Fibroblast of lung (primary cell): ENCODE measurements at regions not wholly inside any gene's neighbourhood (a gene's known extent, or its start where the extent isn't known, plus 50 kb on each side); places are given as distances from the start of the nearest gene placed in this dataset.

Source experiments
- DNase-seq, 2 donors: peaks; one replicate each; pipeline versions ENCODE4 v3.0.0 to v3.0.0-alpha.2; 2010; ENCODE audit warnings: low read depth in 2 of 2
- H2AFZ ChIP-seq: 2 replicates; pipeline ENCODE4 v1.5.1; 2012; ENCODE audit warnings: low read length, control low read depth, inconsistent platforms
- H3K27ac ChIP-seq: 2 replicates; pipeline ENCODE4 v1.5.1; 2011; ENCODE audit warnings: low read length, control low read depth; ENCODE audit not compliant: insufficient read depth
- H3K27me3 ChIP-seq: 2 replicates; pipeline ENCODE4 v1.5.1; 2011; ENCODE audit warnings: mild to moderate bottlenecking, low read length; ENCODE audit not compliant: control insufficient read depth, insufficient read depth
- H3K36me3 ChIP-seq: 2 replicates; pipeline ENCODE4 v1.5.1; 2011; ENCODE audit warnings: low read length; ENCODE audit not compliant: control insufficient read depth, insufficient read depth
- H3K4me1 ChIP-seq: 2 replicates; pipeline ENCODE4 v1.5.1; 2011; ENCODE audit warnings: low read length; ENCODE audit not compliant: control insufficient read depth, insufficient read depth; ENCODE audit errors: extremely low read depth
- H3K4me2 ChIP-seq: 2 replicates; pipeline ENCODE4 v1.5.1; 2011; ENCODE audit warnings: low read length, control low read depth; ENCODE audit not compliant: insufficient read depth; ENCODE audit errors: extremely low read depth
- H3K4me3 ChIP-seq, 4 experiments: fragments of 200-600 bp in 1 of 4; sonication (generic) in 1 of 4; replicated peaks in 1 of 4; 2 replicates each; pipeline ENCODE4 v1.5.1; 2011 to 2016; ENCODE audit warnings: low read length in 4 of 4, low read depth in 3 of 4, mild to moderate bottlenecking in 3 of 4, control low read depth in 2 of 4, inconsistent platforms in 1 of 4, mixed read lengths in 1 of 4; ENCODE audit not compliant: insufficient read depth in 1 of 4; ENCODE audit errors: control extremely low read depth in 1 of 4
- H3K79me2 ChIP-seq: 2 replicates; pipeline ENCODE4 v1.5.1; 2012; ENCODE audit warnings: mild to moderate bottlenecking, low read length, inconsistent platforms; ENCODE audit not compliant: control insufficient read depth, insufficient read depth
- H3K9ac ChIP-seq: 2 replicates; pipeline ENCODE4 v1.5.1; 2011; ENCODE audit warnings: mild to moderate bottlenecking, low read length, control low read depth; ENCODE audit not compliant: insufficient read depth
- H3K9me3 ChIP-seq: 2 replicates; pipeline ENCODE4 v1.5.1; 2012; ENCODE audit warnings: low read depth, low read length; ENCODE audit not compliant: control insufficient read depth, insufficient read depth
- H4K20me1 ChIP-seq: 2 replicates; pipeline ENCODE4 v1.5.1; 2011; ENCODE audit warnings: low read length; ENCODE audit not compliant: control insufficient read depth, insufficient read depth; ENCODE audit errors: extremely low read depth
- CTCF ChIP-seq, 2 donors: IDR thresholded peaks in 1 of 2; conservative IDR thresholded peaks in 1 of 2; 1 replicate in 1 of 2; 2 replicates in 1 of 2; pipeline ENCODE4 v1.5.1; 2011 to 2012; ENCODE audit warnings: low read length in 2 of 2, control low read depth in 1 of 2, inconsistent platforms in 1 of 2, low read depth in 1 of 2, mild to moderate bottlenecking in 1 of 2
- EZH2 ChIP-seq: IDR thresholded peaks from 2 replicates; pipeline ENCODE4 v1.5.1; 2012; ENCODE audit warnings: low read length, control low read depth, mild to moderate bottlenecking; ENCODE audit errors: missing control alignments

GRCh38 chr10:24793648-24794379 is 70.1 kb upstream of the ARHGAP21 start:
- H3K9ac ChIP-seq: no peak overlapping the region
- no peaks in the 10 kb centered on the region for H3K36me3 ChIP-seq
- H3K9me3 ChIP-seq: no peaks in the 10 kb centered on the region
- H2AFZ ChIP-seq: no peak overlapping the region
- no peaks in the 10 kb centered on the region for H3K27me3 ChIP-seq
- no peaks in the 10 kb centered on the region for H3K79me2 ChIP-seq
- H3K4me3 ChIP-seq: no peak overlapping the region
- no peak overlapping the region for H3K4me2 ChIP-seq
- DNase-seq: peak; percentile 20 to 24
- H3K27ac ChIP-seq: no peak overlapping the region
- no peaks in the 10 kb centered on the region for H3K4me1 ChIP-seq
- no peak for TF ChIP-seq EZH2
- no peak for TF ChIP-seq CTCF (conservative IDR thresholded peaks at IDR 0.05 in 1 of 2, IDR thresholded peaks at IDR 0.05 in 1 of 2; ENCODE audit: low read depth in 1 of 2, low read length in 2 of 2)
- no peaks in the 10 kb centered on the region for H4K20me1 ChIP-seq

- Histone ChIP-seq H3K27me3 (no peaks in the 10 kb centered on the region), H3K9me3 (no peaks in the 10 kb centered on the region), H4K20me1 (no peaks in the 10 kb centered on the region), H3K9ac (no peak overlapping the region), H3K79me2 (no peaks in the 10 kb centered on the region), H2AFZ (no peak overlapping the region), H3K4me2 (no peak overlapping the region), H3K4me1 (no peaks in the 10 kb centered on the region), H3K4me3 (no peak overlapping the region), H3K27ac (no peak overlapping the region), H3K36me3 (no peaks in the 10 kb centered on the region)
- DNase-seq: peak in 1 of 2 donors; percentile 17
- TF ChIP-seq EZH2 (no peak), CTCF (conservative IDR thresholded peaks at IDR 0.05 in 1 of 2, IDR thresholded peaks at IDR 0.05 in 1 of 2; ENCODE audit: low read depth in 1 of 2, low read length in 2 of 2) (no peak)
Measured at GRCh38 chr10:24792638-24793037, 69.0 kb upstream of the ARHGAP21 start.

GRCh38 chr10:24791084-24791726 is 67.5 kb upstream of the ARHGAP21 start:
- H3K4me2 ChIP-seq: no peak overlapping the region
- H3K9me3 ChIP-seq: no peaks in the 10 kb centered on the region
- H2AFZ ChIP-seq: no peak overlapping the region
- H3K79me2 ChIP-seq: no peaks in the 10 kb centered on the region
- TF ChIP-seq CTCF (conservative IDR thresholded peaks at IDR 0.05 in 1 of 2, IDR thresholded peaks at IDR 0.05 in 1 of 2; ENCODE audit: low read depth in 1 of 2, low read length in 2 of 2) (no peak), EZH2 (no peak)
- H3K4me3 ChIP-seq: no peak overlapping the region
- no peaks in the 10 kb centered on the region for H3K27me3 ChIP-seq
- no peaks in the 10 kb centered on the region for H3K4me1 ChIP-seq
- no peaks in the 10 kb centered on the region for H3K36me3 ChIP-seq
- H3K9ac ChIP-seq: no peak overlapping the region
- no peak overlapping the region for H3K27ac ChIP-seq
- H4K20me1 ChIP-seq: no peaks in the 10 kb centered on the region
- no peak for DNase-seq
